RWPE2 (cell line): ENCODE measurements at regions not wholly inside any gene's neighbourhood (a gene's known extent, or its start where the extent isn't known, plus 50 kb on each side); places are given as distances from the start of the nearest gene placed in this dataset.

Experiments
- ATAC-seq: fragments of 200-7000 bp; cut with Tn5 transposase; 3 replicates; pipeline ENCODE4 v1.9.1; 2021; ENCODE audit warnings: low read depth
- DNase-seq: peaks from one replicate; pipeline ENCODE4 v3.0.0-alpha.2; 2020; ENCODE audit warnings: low spot score
- H3K27ac ChIP-seq: fragments of 450-650 bp; 2 replicates; pipeline ENCODE4 v1.5.1; 2017; ENCODE audit warnings: mild to moderate bottlenecking; ENCODE audit not compliant: poor library complexity, severe bottlenecking
- H3K27me3 ChIP-seq: fragments of 250-450 bp; sonication (Bioruptor Pico); 2 replicates; pipeline ENCODE4 v1.5.1; 2021; ENCODE audit warnings: mild to moderate bottlenecking, moderate library complexity; ENCODE audit not compliant: insufficient read depth, poor library complexity, severe bottlenecking
- H3K36me3 ChIP-seq: fragments of 250-450 bp; sonication (Bioruptor Pico); 2 replicates; pipeline ENCODE4 v1.5.1; 2020; ENCODE audit warnings: low read depth, mild to moderate bottlenecking, moderate library complexity
- H3K4me1 ChIP-seq: fragments of 250-450 bp; sonication (Bioruptor Pico); 2 replicates; pipeline ENCODE4 v1.5.1; 2021; ENCODE audit warnings: mild to moderate bottlenecking, moderate library complexity; ENCODE audit not compliant: insufficient read depth, poor library complexity, severe bottlenecking
- H3K4me3 ChIP-seq: fragments of 250-450 bp; sonication (Bioruptor Pico); 2 replicates; pipeline ENCODE4 v1.5.1; 2021; ENCODE audit warnings: mild to moderate bottlenecking, moderate library complexity; ENCODE audit not compliant: severe bottlenecking
- H3K9me3 ChIP-seq: fragments of 250-450 bp; sonication (Bioruptor Pico); 2 replicates; pipeline ENCODE4 v1.5.1; 2021; ENCODE audit warnings: mild to moderate bottlenecking, moderate library complexity; ENCODE audit not compliant: severe bottlenecking
- TF ChIP-seq, protein P1 (sequence below): fragments of 450-650 bp; IDR thresholded peaks from one replicate; pipeline ENCODE4 v1.5.1; 2017; ENCODE audit warnings: mild to moderate bottlenecking, moderate library complexity; ENCODE audit not compliant: poor library complexity, severe bottlenecking

DNA sequence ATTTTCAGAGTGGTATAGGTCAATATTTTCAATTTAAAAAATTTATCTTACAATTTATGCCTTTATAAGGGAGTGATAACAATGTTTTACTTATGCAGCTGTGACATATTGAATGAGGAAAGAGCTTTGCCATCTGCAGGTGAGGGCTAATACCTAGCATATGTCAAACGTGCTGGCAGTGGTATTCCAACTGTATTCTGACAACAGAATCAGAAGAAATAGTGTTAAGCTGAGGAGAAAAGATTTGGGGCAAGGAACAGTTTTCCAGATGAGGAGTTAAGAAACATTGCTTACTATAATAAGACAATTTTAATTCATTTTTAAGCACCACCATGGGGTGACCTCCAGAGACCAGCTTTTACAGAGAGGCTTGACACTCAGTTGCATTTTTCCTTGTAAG lies 267.8 kb upstream of the ZNF608 start:
- no peak for ATAC-seq

DNA sequence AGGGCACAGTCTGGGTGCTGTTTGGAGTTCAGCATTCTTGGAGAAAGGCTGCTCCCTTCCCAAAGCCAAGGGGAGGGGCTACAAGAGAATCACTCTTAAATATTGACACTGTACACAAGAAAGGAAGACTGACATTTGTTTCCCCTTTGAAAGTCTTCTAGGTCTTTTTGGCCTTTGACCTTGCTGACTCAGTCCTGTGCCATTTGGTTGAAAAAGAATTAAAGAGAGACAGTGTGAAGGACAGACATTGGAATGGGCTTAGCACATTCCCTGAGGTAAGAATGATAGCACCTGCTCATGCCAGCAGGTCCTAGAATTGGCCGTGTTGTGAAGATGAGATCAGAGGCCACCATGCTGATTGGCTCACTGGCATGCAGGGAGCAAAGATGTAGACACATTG lies 271.4 kb upstream of the ZNF608 start:
- ATAC-seq, result no peak
- TF ChIP-seq, protein P1, sequence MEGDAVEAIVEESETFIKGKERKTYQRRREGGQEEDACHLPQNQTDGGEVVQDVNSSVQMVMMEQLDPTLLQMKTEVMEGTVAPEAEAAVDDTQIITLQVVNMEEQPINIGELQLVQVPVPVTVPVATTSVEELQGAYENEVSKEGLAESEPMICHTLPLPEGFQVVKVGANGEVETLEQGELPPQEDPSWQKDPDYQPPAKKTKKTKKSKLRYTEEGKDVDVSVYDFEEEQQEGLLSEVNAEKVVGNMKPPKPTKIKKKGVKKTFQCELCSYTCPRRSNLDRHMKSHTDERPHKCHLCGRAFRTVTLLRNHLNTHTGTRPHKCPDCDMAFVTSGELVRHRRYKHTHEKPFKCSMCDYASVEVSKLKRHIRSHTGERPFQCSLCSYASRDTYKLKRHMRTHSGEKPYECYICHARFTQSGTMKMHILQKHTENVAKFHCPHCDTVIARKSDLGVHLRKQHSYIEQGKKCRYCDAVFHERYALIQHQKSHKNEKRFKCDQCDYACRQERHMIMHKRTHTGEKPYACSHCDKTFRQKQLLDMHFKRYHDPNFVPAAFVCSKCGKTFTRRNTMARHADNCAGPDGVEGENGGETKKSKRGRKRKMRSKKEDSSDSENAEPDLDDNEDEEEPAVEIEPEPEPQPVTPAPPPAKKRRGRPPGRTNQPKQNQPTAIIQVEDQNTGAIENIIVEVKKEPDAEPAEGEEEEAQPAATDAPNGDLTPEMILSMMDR, result no peak

More for the DNA sequence above, 267.8 kb upstream of the ZNF608 start:
- no peaks in the 10 kb centered on the region for H3K9me3 ChIP-seq
- TF ChIP-seq, protein P1, result no peak
- no peak overlapping the region for H3K27ac ChIP-seq
- no peaks in the 10 kb centered on the region for H3K27me3 ChIP-seq
- no peak overlapping the region for H3K4me3 ChIP-seq
- H3K36me3 ChIP-seq, result no peaks in the 10 kb centered on the region
- DNase-seq, result no peak
- H3K4me1 ChIP-seq, result peaks cover 7% of the 10 kb centered on the region

DNA sequence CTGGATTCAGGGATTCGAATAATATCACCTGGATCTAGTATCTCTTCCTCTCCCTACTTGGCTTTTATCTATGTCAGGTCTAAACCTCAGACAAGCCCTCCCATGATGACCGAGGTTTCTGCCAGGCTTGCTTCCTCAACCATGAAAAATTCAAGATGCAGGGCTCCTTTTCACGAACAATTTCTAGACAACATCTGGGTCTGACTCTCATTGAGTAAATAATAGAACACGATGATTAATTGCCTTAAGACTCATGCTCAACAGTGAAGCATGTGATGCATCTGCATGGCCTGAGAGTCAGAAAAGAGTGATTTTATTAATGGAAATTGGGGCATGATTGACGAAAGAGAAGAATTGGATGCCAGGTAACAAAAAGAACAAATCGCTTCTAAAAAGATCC lies 277.2 kb upstream of the ZNF608 start:
- Histone ChIP-seq H3K36me3 (no peaks in the 10 kb centered on the region), H3K9me3 (no peaks in the 10 kb centered on the region), H3K27me3 (no peaks in the 10 kb centered on the region), H3K27ac (peak overlapping the region; percentile 17), H3K4me3 (no peak overlapping the region), H3K4me1 (peaks cover 5% of the 10 kb centered on the region)
- TF ChIP-seq, protein P1, result no peak
- DNase-seq, result no peak
- peak; percentile 98 for ATAC-seq

More for the DNA sequence above, 271.4 kb upstream of the ZNF608 start:
- Histone ChIP-seq H3K36me3 (no peaks in the 10 kb centered on the region), H3K27me3 (no peaks in the 10 kb centered on the region), H3K4me1 (peaks cover 2% of the 10 kb centered on the region), H3K27ac (no peak overlapping the region), H3K9me3 (no peaks in the 10 kb centered on the region), H3K4me3 (no peak overlapping the region)
- no peak for DNase-seq

DNA sequence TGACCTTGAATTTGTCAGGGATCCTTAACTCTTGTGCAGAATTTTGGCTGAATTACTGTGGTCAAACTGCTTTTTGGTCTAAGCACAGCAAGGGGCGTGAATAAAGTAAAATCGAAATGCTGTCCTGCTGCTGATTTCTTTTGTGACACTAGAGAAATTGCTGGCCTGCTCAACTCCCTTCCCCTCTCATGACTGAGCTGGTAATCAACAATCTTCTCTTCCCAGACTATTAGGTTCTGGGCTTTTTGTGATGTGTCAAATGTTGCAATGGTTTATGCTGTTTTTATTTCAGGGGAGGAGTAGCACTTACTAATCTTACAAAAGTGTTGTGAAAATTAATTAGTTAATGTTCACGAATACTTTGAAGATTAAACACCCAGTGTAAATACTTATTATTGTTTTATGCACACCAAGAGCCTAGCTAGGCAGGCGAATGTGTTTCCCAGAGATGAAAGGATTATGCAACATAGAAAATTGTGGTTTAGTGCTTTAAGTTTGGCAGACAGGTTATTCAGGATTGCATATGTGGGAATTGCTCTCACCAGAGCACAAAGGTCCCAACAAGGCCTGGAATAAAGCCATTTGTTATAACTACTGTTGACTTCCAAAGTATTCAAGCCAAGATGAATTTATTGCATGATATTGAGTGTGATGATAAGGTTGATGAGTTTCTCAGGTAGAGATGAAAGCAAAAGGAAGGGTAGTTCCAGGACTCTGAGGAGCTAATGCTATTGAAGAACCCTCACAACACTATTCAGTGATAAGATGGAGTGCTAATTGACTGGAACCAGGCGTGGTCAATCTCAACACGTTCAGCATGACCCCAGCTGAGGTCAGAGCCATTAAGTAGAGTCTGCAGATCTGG lies 280.7 kb upstream of the ZNF608 start:
- no peak overlapping the region for H3K27ac ChIP-seq
- DNase-seq, result no peak
- H3K36me3 ChIP-seq, result no peaks in the 10 kb centered on the region
- H3K9me3 ChIP-seq, result no peaks in the 10 kb centered on the region
- H3K4me3 ChIP-seq, result no peak overlapping the region
- peak; percentile 33; the same call in 1 of the 3 replicates for ATAC-seq
- TF ChIP-seq, protein P1, result no peak
- no peaks in the 10 kb centered on the region for H3K27me3 ChIP-seq
- H3K4me1 ChIP-seq, result peaks cover 5% of the 10 kb centered on the region

DNA sequence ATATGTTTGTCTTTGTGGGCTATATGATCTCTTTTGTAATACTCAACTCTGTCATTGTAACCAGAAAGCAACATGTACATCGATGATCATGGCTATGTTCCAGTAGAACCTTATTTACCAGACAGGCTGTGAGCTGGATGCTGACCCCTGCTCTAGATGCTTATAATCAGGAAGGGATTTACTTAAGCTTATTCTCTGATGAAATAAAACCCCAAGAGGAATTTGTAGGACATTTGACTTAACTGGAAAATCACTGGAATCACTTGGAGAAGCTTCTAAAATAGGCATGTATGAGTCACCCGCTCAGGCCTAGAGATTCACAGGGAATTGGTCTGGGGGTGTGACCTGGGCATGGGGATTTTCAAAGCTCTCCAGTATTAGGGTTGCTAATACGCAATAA lies 285.8 kb upstream of the ZNF608 start:
- H3K9me3 ChIP-seq, result no peaks in the 10 kb centered on the region
- H3K27ac ChIP-seq, result no peak overlapping the region
- ATAC-seq (no peak), DNase-seq (no peak)
- H3K4me3 ChIP-seq, result no peak overlapping the region
- H3K4me1 ChIP-seq, result peaks cover 3% of the 10 kb centered on the region
- no peaks in the 10 kb centered on the region for H3K36me3 ChIP-seq
- no peaks in the 10 kb centered on the region for H3K27me3 ChIP-seq
- TF ChIP-seq, protein P1, result no peak
